HFFc6 (cell line): ENCODE measurements at regions not wholly inside any gene's neighbourhood (a gene's known extent, or its start where the extent isn't known, plus 50 kb on each side); places are given as distances from the start of the nearest gene placed in this dataset.

ENCODE experiments used
- DNase-seq: peaks from one replicate; pipeline ENCODE4 v3.0.0-alpha.2; 2018
- H3K27ac Mint-ChIP-seq: 2 replicates; pipeline ENCODE4 v1.8.0; 2020; ENCODE audit warnings: mild to moderate bottlenecking, mixed read lengths
- H3K27me3 Mint-ChIP-seq: 2 replicates; pipeline ENCODE4 v1.8.0; 2021; ENCODE audit warnings: mild to moderate bottlenecking, moderate library complexity, mixed read lengths; ENCODE audit not compliant: insufficient read depth
- H3K36me3 Mint-ChIP-seq: 2 replicates; pipeline ENCODE4 v1.8.0; 2021; ENCODE audit warnings: low read depth, mixed read lengths
- H3K4me1 Mint-ChIP-seq: 2 replicates; pipeline ENCODE4 v1.8.0; 2020; ENCODE audit warnings: low read depth, mixed read lengths
- H3K4me3 Mint-ChIP-seq: 2 replicates; pipeline ENCODE4 v1.8.0; 2020; ENCODE audit warnings: mild to moderate bottlenecking, moderate library complexity, mixed read lengths
- H3K9me3 Mint-ChIP-seq: 2 replicates; pipeline ENCODE4 v1.8.0; 2020; ENCODE audit warnings: mild to moderate bottlenecking, mixed read lengths
- TF ChIP-seq, protein P1 (sequence below): fragments of 200-600 bp; sonication (generic); IDR thresholded peaks from 2 replicates; pipeline ENCODE4 v1.5.0; 2021; ENCODE audit warnings: antibody characterized with exemption, mild to moderate bottlenecking

DNA sequence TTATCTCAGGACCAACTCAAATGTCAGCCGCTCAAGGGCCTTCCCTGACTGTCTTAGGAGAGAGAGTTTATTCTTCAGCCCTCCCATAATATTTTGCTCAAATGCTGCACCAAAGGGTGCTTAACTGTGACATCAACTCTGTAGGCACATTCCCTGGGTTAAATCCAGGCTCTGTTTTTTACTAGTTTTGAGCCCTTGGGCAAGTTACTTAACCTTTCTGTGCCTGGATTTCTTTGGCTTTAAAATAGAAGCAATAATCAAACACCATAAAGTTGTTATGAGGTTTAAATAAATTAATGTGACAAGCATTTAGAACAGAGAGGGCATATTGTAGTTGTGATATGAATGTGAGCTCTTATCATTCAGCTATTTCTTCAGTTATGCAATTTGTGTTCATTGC lies 54.2 kb upstream of the LIMCH1 start:
- TF ChIP-seq, protein P1, sequence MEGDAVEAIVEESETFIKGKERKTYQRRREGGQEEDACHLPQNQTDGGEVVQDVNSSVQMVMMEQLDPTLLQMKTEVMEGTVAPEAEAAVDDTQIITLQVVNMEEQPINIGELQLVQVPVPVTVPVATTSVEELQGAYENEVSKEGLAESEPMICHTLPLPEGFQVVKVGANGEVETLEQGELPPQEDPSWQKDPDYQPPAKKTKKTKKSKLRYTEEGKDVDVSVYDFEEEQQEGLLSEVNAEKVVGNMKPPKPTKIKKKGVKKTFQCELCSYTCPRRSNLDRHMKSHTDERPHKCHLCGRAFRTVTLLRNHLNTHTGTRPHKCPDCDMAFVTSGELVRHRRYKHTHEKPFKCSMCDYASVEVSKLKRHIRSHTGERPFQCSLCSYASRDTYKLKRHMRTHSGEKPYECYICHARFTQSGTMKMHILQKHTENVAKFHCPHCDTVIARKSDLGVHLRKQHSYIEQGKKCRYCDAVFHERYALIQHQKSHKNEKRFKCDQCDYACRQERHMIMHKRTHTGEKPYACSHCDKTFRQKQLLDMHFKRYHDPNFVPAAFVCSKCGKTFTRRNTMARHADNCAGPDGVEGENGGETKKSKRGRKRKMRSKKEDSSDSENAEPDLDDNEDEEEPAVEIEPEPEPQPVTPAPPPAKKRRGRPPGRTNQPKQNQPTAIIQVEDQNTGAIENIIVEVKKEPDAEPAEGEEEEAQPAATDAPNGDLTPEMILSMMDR = no peak
- no peak overlapping the region for H3K4me3 Mint-ChIP-seq
- no peak overlapping the region for H3K27ac Mint-ChIP-seq

GRCh38 chr4:41485041-41485440 lies 52.9 kb upstream of the LIMCH1 start:
- TF ChIP-seq, protein P1 = no peak
- Mint-ChIP-seq H3K36me3 (peaks cover under 1% of the 10 kb centered on the region; the same call in 1 of the 2 replicates), H3K27me3 (peaks cover 11% of the 10 kb centered on the region), H3K4me3 (no peak overlapping the region), H3K27ac (no peak overlapping the region), H3K4me1 (peaks cover 40% of the 10 kb centered on the region; the same call in 1 of the 2 replicates), H3K9me3 (no peaks in the 10 kb centered on the region)
- no peak for DNase-seq

More for the DNA sequence above, 54.2 kb upstream of the LIMCH1 start:
- H3K4me1 Mint-ChIP-seq = peaks cover 35% of the 10 kb centered on the region; the same call in 1 of the 2 replicates
- no peaks in the 10 kb centered on the region for H3K9me3 Mint-ChIP-seq
- H3K27me3 Mint-ChIP-seq = peaks cover 14% of the 10 kb centered on the region
- no peak for DNase-seq
- H3K36me3 Mint-ChIP-seq = no peaks in the 10 kb centered on the region; the same call in 1 of the 2 replicates

- H3K9me3 Mint-ChIP-seq = peaks cover 6% of the 10 kb centered on the region; the same call in 1 of the 2 replicates
- H3K27ac Mint-ChIP-seq = no peak overlapping the region
- H3K27me3 Mint-ChIP-seq = peaks cover 11% of the 10 kb centered on the region
- no peak for DNase-seq
- H3K4me3 Mint-ChIP-seq = no peak overlapping the region
- H3K36me3 Mint-ChIP-seq = peaks cover 10% of the 10 kb centered on the region; the same call in 1 of the 2 replicates
- H3K4me1 Mint-ChIP-seq = peaks cover 46% of the 10 kb centered on the region; the same call in 1 of the 2 replicates
- TF ChIP-seq, protein P1 = no peak
These were observed 50.0 kb upstream of the LIMCH1 start for GRCh38 chr4:41487868-41488440.
